CD4-positive, alpha-beta T cell treated with Interleukin-4 for 1 hour (primary cell): ENCODE measurements at regions not wholly inside any gene's neighbourhood (a gene's known extent, or its start where the extent isn't known, plus 50 kb on each side); places are given as distances from the start of the nearest gene placed in this dataset.

Source experiments
- DNase-seq, 2 donors: peaks; one replicate each; pipeline ENCODE4 v3.0.0-alpha.2; 2020 to 2022

- DNase-seq = no peak
These were observed 358.3 kb downstream of the SOX9 start for GRCh38 chr17:72479113-72479512.

- no peak for DNase-seq
These were observed 360.8 kb downstream of the SOX9 start for GRCh38 chr17:72481572-72481971.

- no peak for DNase-seq
These were observed 364.8 kb downstream of the SOX9 start for GRCh38 chr17:72485596-72485995.

- DNase-seq = no peak
These were observed 366.0 kb downstream of the SOX9 start for GRCh38 chr17:72486806-72487205.

- DNase-seq = no peak
These were observed 367.1 kb downstream of the SOX9 start for GRCh38 chr17:72487731-72488494.

- no peak for DNase-seq
These were observed 367.9 kb downstream of the SOX9 start for GRCh38 chr17:72488555-72489271.

- no peak for DNase-seq
These were observed 368.4 kb downstream of the SOX9 start for GRCh38 chr17:72489272-72489641.

GRCh38 chr17:72491102-72491501 is 370.3 kb downstream of the SOX9 start:
- DNase-seq = no peak

- DNase-seq = no peak
These were observed 371.7 kb downstream of the SOX9 start for GRCh38 chr17:72492494-72492893.

- no peak for DNase-seq
These were observed 372.1 kb downstream of the SOX9 start for GRCh38 chr17:72492941-72493340.

- no peak for DNase-seq
These were observed 373.7 kb downstream of the SOX9 start for GRCh38 chr17:72494566-72494965.

GRCh38 chr17:72496461-72496860 is 375.6 kb downstream of the SOX9 start:
- no peak for DNase-seq

GRCh38 chr17:72497915-72498314 is 377.1 kb downstream of the SOX9 start:
- no peak for DNase-seq

- no peak for DNase-seq
These were observed 377.8 kb downstream of the SOX9 start for GRCh38 chr17:72498364-72499210.

- DNase-seq = no peak
These were observed 380.9 kb downstream of the SOX9 start for GRCh38 chr17:72501404-72502370.

- DNase-seq = no peak
These were observed 381.8 kb downstream of the SOX9 start for GRCh38 chr17:72502371-72503341.

- DNase-seq = no peak
These were observed 382.7 kb downstream of the SOX9 start for GRCh38 chr17:72503556-72503955.

- DNase-seq = no peak
These were observed 384.0 kb downstream of the SOX9 start for GRCh38 chr17:72504783-72505182.

GRCh38 chr17:72506773-72507172 is 386.0 kb downstream of the SOX9 start:
- no peak for DNase-seq

- no peak for DNase-seq
These were observed 386.6 kb downstream of the SOX9 start for GRCh38 chr17:72507370-72507769.
